ENCODE measurements at regions not wholly inside any gene's neighbourhood (a gene's known extent, or its start where the extent isn't known, plus 50 kb on each side); places are given as distances from the start of the nearest gene placed in this dataset.

DNA sequence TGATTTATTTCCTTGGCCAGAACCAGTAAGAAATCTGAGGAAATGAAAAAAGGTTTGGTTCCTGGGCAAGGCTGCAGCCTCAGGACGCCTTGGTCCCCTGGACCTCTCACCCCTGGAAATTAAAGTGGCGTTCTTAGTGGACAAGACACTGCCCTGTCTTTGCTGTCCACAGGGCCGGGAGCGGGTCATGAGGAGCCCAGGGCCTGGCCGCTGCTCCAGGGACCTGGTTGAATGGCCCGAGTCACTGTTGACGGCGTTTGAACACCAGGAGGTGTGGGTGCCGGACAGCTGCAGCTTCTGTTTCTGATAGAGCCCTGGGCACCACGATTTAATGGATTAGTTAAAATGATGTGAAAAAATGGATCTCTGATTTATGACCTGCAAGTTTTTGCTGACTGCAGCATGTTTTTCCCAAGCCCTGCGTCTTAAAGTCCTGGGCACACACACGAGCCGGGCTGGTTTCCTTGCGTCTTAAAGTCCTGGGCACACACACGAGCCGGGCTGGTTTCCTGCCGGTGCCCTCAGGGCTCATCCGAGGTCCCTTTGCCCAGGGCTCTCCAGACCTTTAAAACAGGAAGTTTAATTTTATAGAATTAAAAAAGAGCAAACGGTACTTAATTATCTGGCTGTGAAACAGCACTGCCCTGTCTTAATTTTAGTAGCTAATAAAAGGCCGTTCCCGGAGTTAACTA lies 74.1 kb upstream of the ACTRT2 start:
- no peak for TF ChIP-seq EZH2 (IDR thresholded peaks at IDR 0.05; ENCODE audit: insufficient read depth, low read length)
- TF ChIP-seq, protein P1, sequence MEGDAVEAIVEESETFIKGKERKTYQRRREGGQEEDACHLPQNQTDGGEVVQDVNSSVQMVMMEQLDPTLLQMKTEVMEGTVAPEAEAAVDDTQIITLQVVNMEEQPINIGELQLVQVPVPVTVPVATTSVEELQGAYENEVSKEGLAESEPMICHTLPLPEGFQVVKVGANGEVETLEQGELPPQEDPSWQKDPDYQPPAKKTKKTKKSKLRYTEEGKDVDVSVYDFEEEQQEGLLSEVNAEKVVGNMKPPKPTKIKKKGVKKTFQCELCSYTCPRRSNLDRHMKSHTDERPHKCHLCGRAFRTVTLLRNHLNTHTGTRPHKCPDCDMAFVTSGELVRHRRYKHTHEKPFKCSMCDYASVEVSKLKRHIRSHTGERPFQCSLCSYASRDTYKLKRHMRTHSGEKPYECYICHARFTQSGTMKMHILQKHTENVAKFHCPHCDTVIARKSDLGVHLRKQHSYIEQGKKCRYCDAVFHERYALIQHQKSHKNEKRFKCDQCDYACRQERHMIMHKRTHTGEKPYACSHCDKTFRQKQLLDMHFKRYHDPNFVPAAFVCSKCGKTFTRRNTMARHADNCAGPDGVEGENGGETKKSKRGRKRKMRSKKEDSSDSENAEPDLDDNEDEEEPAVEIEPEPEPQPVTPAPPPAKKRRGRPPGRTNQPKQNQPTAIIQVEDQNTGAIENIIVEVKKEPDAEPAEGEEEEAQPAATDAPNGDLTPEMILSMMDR (IDR thresholded peaks at IDR 0.05; ENCODE audit: insufficient read depth, low read depth, low read length) = no peak
- H2AFZ ChIP-seq (ENCODE audit: low read depth, low read length) = no peak overlapping the region
- no peaks in the 10 kb centered on the region for H3K36me3 ChIP-seq (ENCODE audit: insufficient read depth, low read length)
- H3K27ac Mint-ChIP-seq (ENCODE audit: unreplicated experiment) = no peak overlapping the region
- H3K79me2 ChIP-seq (ENCODE audit: insufficient read depth, low read length) = no peaks in the 10 kb centered on the region
- H3K4me3 Mint-ChIP-seq (ENCODE audit: unreplicated experiment) = no peak overlapping the region
- no peaks in the 10 kb centered on the region for H3K27me3 ChIP-seq (ENCODE audit: insufficient read depth, low read length)
- no peak overlapping the region for H3K9ac ChIP-seq (ENCODE audit: low read length)
- peaks cover 4% of the 10 kb centered on the region for H3K9me3 ChIP-seq (ENCODE audit: insufficient read depth, low read depth, low read length)
- FAIRE-seq (no peak), DNase-seq (ENCODE audit: low read depth) (no peak)
- no peaks in the 10 kb centered on the region for H3K4me1 Mint-ChIP-seq (ENCODE audit: low read depth, unreplicated experiment)
- H3K9me3 Mint-ChIP-seq (ENCODE audit: unreplicated experiment) = peaks cover 3% of the 10 kb centered on the region
- H3K4me2 ChIP-seq (ENCODE audit: low read length) = no peak overlapping the region
- no peaks in the 10 kb centered on the region for H3K36me3 Mint-ChIP-seq (ENCODE audit: low read depth, unreplicated experiment)
- H3K4me1 ChIP-seq (ENCODE audit: insufficient read depth, low read length) = no peaks in the 10 kb centered on the region
- H3K4me3 ChIP-seq (ENCODE audit: insufficient read depth, low read depth, low read length) = no peak overlapping the region
- H4K20me1 ChIP-seq (ENCODE audit: insufficient read depth, low read length) = no peaks in the 10 kb centered on the region
- H3K27me3 Mint-ChIP-seq (ENCODE audit: low read depth, unreplicated experiment) = peaks cover 16% of the 10 kb centered on the region
- no peak overlapping the region for H3K27ac ChIP-seq (ENCODE audit: low read depth, low read length)

DNA sequence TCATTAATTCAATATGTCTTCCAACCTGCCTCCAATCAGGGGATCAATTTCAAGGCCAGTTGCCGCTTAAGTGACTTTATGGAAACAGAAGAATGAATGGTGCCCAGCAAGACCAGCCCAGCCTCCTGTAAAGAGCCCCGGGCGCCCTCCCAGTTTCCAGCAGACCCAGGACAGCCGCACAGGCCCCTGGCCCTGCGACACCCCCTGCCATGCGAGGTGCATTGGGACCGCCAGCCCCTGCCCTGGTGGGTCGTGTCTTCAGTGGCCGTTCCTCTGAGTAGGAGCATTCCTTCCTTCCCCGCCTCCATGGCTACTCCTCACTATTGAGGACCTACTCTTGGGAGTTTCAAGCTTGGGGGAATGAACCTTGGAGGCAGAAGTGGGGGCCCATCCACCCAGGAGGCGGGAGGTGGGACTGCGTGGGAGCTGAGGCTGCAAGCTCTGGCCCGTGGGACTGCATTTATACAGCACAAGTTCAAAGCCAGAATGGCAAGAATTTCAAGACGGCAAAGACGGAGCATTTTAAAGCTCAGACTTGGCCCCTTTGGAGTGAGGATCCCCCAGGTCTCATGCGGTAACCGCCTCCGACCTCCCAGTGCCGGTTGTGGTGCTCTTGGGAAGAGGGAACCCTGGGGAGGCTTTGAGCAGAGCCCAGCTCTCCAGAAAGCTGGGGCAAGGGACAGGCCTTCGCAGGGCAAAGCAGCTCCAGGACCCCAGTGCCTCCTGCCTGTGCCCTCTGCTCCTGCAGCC lies 73.1 kb upstream of the ACTRT2 start:
- H3K4me3 ChIP-seq (ENCODE audit: insufficient read depth, low read depth, low read length) = no peak overlapping the region
- no peak overlapping the region for H3K27ac Mint-ChIP-seq (ENCODE audit: unreplicated experiment)
- TF ChIP-seq EZH2 (IDR thresholded peaks at IDR 0.05; ENCODE audit: insufficient read depth, low read length) = no peak
- TF ChIP-seq, protein P1 (IDR thresholded peaks at IDR 0.05; ENCODE audit: insufficient read depth, low read depth, low read length) = no peak
- FAIRE-seq (no peak), DNase-seq (ENCODE audit: low read depth) (no peak)
- no peaks in the 10 kb centered on the region for H3K79me2 ChIP-seq (ENCODE audit: insufficient read depth, low read length)
- H3K4me2 ChIP-seq (ENCODE audit: low read length) = no peak overlapping the region
- no peak overlapping the region for H2AFZ ChIP-seq (ENCODE audit: low read depth, low read length)
- no peaks in the 10 kb centered on the region for H3K36me3 Mint-ChIP-seq (ENCODE audit: low read depth, unreplicated experiment)
- peaks cover 18% of the 10 kb centered on the region for H3K27me3 Mint-ChIP-seq (ENCODE audit: low read depth, unreplicated experiment)
- no peaks in the 10 kb centered on the region for H4K20me1 ChIP-seq (ENCODE audit: insufficient read depth, low read length)
- peaks cover 6% of the 10 kb centered on the region for H3K9me3 Mint-ChIP-seq (ENCODE audit: unreplicated experiment)
- peaks cover 4% of the 10 kb centered on the region for H3K9me3 ChIP-seq (ENCODE audit: insufficient read depth, low read depth, low read length)
- H3K27me3 ChIP-seq (ENCODE audit: insufficient read depth, low read length) = no peaks in the 10 kb centered on the region
- H3K4me3 Mint-ChIP-seq (ENCODE audit: unreplicated experiment) = no peak overlapping the region
- no peaks in the 10 kb centered on the region for H3K4me1 ChIP-seq (ENCODE audit: insufficient read depth, low read length)
- no peaks in the 10 kb centered on the region for H3K36me3 ChIP-seq (ENCODE audit: insufficient read depth, low read length)
- no peaks in the 10 kb centered on the region for H3K4me1 Mint-ChIP-seq (ENCODE audit: low read depth, unreplicated experiment)
- H3K27ac ChIP-seq (ENCODE audit: low read depth, low read length) = no peak overlapping the region
- H3K9ac ChIP-seq (ENCODE audit: low read length) = no peak overlapping the region
